Left lung (tissue), 4 donors: ENCODE measurements at regions not wholly inside any gene's neighbourhood (a gene's known extent, or its start where the extent isn't known, plus 50 kb on each side); places are given as distances from the start of the nearest gene placed in this dataset.

ENCODE experiments used
- ATAC-seq: fragments of 200-7000 bp; cut with Tn5 transposase; one replicate; pipeline ENCODE4 v1.9.1; 2020; ENCODE audit warnings: moderate library complexity
- DNase-seq, 4 donors: peaks; one replicate each; pipeline ENCODE4 v3.0.0-alpha.2; 2013 to 2020
- H3K27ac ChIP-seq, 2 donors: fragments of 200-600 bp; sonication (generic) in 1 of 2; one replicate each; pipeline versions ENCODE4 v1.5.0 to v1.8.0; 2020 to 2021
- H3K27me3 ChIP-seq, 2 donors: fragments of 200-600 bp; sonication (generic) in 1 of 2; one replicate each; pipeline versions ENCODE4 v1.5.0 to v1.8.0; 2020 to 2021
- H3K36me3 ChIP-seq, 2 donors: fragments of 200-600 bp; sonication (generic) in 1 of 2; one replicate each; pipeline versions ENCODE4 v1.5.0 to v1.8.0; 2020 to 2021
- H3K4me1 ChIP-seq, 2 donors: fragments of 200-600 bp; one replicate each; pipeline ENCODE4 v1.8.0; 2021
- H3K4me3 ChIP-seq, 2 donors: fragments of 200-600 bp; sonication (generic) in 1 of 2; one replicate each; pipeline versions ENCODE4 v1.5.0 to v1.8.0; 2020 to 2021; ENCODE audit warnings: mild to moderate bottlenecking in 1 of 2
- H3K9me3 ChIP-seq, 2 donors: fragments of 200-600 bp; sonication (generic) in 1 of 2; one replicate each; pipeline versions ENCODE4 v1.5.0 to v1.8.0; 2020 to 2021
- CTCF ChIP-seq, 2 donors: fragments of 200-600 bp; sonication (generic) in 1 of 2; IDR thresholded peaks; one replicate each; pipeline versions ENCODE4 v1.5.0 to v1.8.0; 2021; ENCODE audit warnings: antibody characterized with exemption in 2 of 2
- intact Hi-C, 2 donors: fragments of 100-400 bp; cut with DNase I; formaldehyde crosslinking; loops; one replicate each; pipeline versions ENCODE4 v1.11.2 to v1.14.2; 2022
- donor health status: DM: no; HTN: yes; CAD: no.
- donor health status: DM: no; HTN: no; CAD: no.

- no peak for TF ChIP-seq CTCF (IDR thresholded peaks at IDR 0.05)
- no peaks in the 10 kb centered on the region for H3K36me3 ChIP-seq
- H3K4me3 ChIP-seq = no peak overlapping the region
- intact Hi-C loops = loop anchor here in 1 of 2 donors (10.0 kb wide), 1 partner anchor 553 kb away; no protein-coding TSS in a partner anchor
- peaks cover 0 to 10% of the 10 kb centered on the region in 2 donors for H3K27me3 ChIP-seq
- no peak for DNase-seq
- no peak for ATAC-seq
- no peaks in the 10 kb centered on the region for H3K9me3 ChIP-seq
- H3K27ac ChIP-seq = no peak overlapping the region
- no peaks in the 10 kb centered on the region for H3K4me1 ChIP-seq
Measured at GRCh38 chr3:193771653-193772421, 178.8 kb downstream of the OPA1 start.

- DNase-seq (no peak), ATAC-seq (no peak)
- no peak for TF ChIP-seq CTCF (IDR thresholded peaks at IDR 0.05)
- H3K27ac ChIP-seq = no peak overlapping the region
- peaks cover 0 to 3% of the 10 kb centered on the region in 2 donors for H3K4me1 ChIP-seq
- intact Hi-C loops = loop anchor here in 1 of 2 donors (10.0 kb wide), 1 partner anchor 552 kb away; no protein-coding TSS in a partner anchor
- no peaks in the 10 kb centered on the region for H3K36me3 ChIP-seq
- peaks cover 0 to 14% of the 10 kb centered on the region in 2 donors for H3K27me3 ChIP-seq
- H3K9me3 ChIP-seq = no peaks in the 10 kb centered on the region
- H3K4me3 ChIP-seq = no peak overlapping the region
Measured at GRCh38 chr3:193772422-193772763, 179.4 kb downstream of the OPA1 start.

GRCh38 chr3:193773266-193774220, 180.5 kb downstream of the OPA1 start:
- intact Hi-C loops = loop anchor here in 1 of 2 donors (10.0 kb wide), 1 partner anchor 551 kb away; no protein-coding TSS in a partner anchor
- peak; percentile 19 for ATAC-seq
- no peak for TF ChIP-seq CTCF (IDR thresholded peaks at IDR 0.05)

GRCh38 chr3:193774272-193774915, 181.4 kb downstream of the OPA1 start:
- Histone ChIP-seq H3K36me3 (no peaks in the 10 kb centered on the region), H3K9me3 (no peaks in the 10 kb centered on the region), H3K4me3 (no peak overlapping the region), H3K4me1 (peaks cover 0 to 4% of the 10 kb centered on the region in 2 donors), H3K27ac (no peak overlapping the region), H3K27me3 (peaks cover 6 to 34% of the 10 kb centered on the region in 2 donors)
- TF ChIP-seq CTCF (IDR thresholded peaks at IDR 0.05) = no peak
- ATAC-seq (peak; percentile 54), DNase-seq (no peak)
- intact Hi-C loops = loop anchor here in 1 of 2 donors (10.0 kb wide), 1 partner anchor 550 kb away; no protein-coding TSS in a partner anchor

More at GRCh38 chr3:193773266-193774220, 180.5 kb downstream of the OPA1 start:
- Histone ChIP-seq H3K27me3 (peaks cover 6 to 25% of the 10 kb centered on the region in 2 donors), H3K4me3 (no peak overlapping the region), H3K4me1 (peaks cover 0 to 4% of the 10 kb centered on the region in 2 donors), H3K9me3 (no peaks in the 10 kb centered on the region), H3K36me3 (no peaks in the 10 kb centered on the region), H3K27ac (no peak overlapping the region)
- DNase-seq = no peak
